H1 (cell line): ENCODE measurements at regions not wholly inside any gene's neighbourhood (a gene's known extent, or its start where the extent isn't known, plus 50 kb on each side); places are given as distances from the start of the nearest gene placed in this dataset.

Experiments used
- CTCF ChIA-PET: fragments of 300-600 bp; sonication (Branson Sonifier 250); formaldehyde crosslinking; loops from one replicate; lab custom pipeline; 2021; ENCODE audit not compliant: partially characterized antibody; lab: Charles Lee
- POLR2A ChIA-PET: fragments of 300-600 bp; sonication (Branson Sonifier 250); formaldehyde crosslinking; loops from one replicate; lab custom pipeline; 2021; ENCODE audit warnings: inconsistent platforms; ENCODE audit not compliant: partially characterized antibody; lab: Charles Lee
- DNase-seq, 2 experiments: peaks; one replicate each; pipeline versions ENCODE4 v3.0.0 to v3.0.0-alpha.2; 2010 to 2022; ENCODE audit warnings: low spot score in 2 of 2, low read depth in 1 of 2, mixed read lengths in 1 of 2
- FAIRE-seq: peaks from 2 replicates; lab custom pipeline; 2011; peaks lifted over from hg19 to GRCh38; lab: Jason Lieb, UNC
- H2AFZ ChIP-seq: 2 replicates; pipeline ENCODE4 v1.8.1; 2012; ENCODE audit warnings: low read length, inconsistent platforms
- H2AK5ac ChIP-seq: 2 replicates; pipeline ENCODE4 v1.6.1; 2013; ENCODE audit warnings: low read depth, low read length
- H2BK120ac ChIP-seq: replicated peaks from 2 replicates; pipeline ENCODE3; 2013; ENCODE audit warnings: low read depth, low read length, inconsistent platforms
- H2BK12ac ChIP-seq: 2 replicates; pipeline ENCODE4 v1.6.1; 2013; ENCODE audit warnings: low read depth, low read length
- H2BK15ac ChIP-seq: 2 replicates; pipeline ENCODE4 v1.6.1; 2013; ENCODE audit warnings: low read length
- H2BK20ac ChIP-seq: 2 replicates; pipeline ENCODE4 v1.6.1; 2013; ENCODE audit warnings: low read length
- H2BK5ac ChIP-seq: 2 replicates; pipeline ENCODE4 v1.6.1; 2013; ENCODE audit warnings: low read depth, low read length
- H3K14ac ChIP-seq: 2 replicates; pipeline ENCODE4 v1.6.1; 2013; ENCODE audit warnings: inconsistent platforms; ENCODE audit not compliant: insufficient read length
- H3K18ac ChIP-seq: 2 replicates; pipeline ENCODE4 v1.6.1; 2013; ENCODE audit warnings: low read length; ENCODE audit errors: extremely low read depth
- H3K23ac ChIP-seq: 2 replicates; pipeline ENCODE4 v1.6.1; 2013; ENCODE audit warnings: inconsistent platforms; ENCODE audit not compliant: insufficient read length
- H3K23me2 ChIP-seq: 2 replicates; pipeline ENCODE4 v1.6.1; 2013; ENCODE audit warnings: low read depth, low read length
- H3K27ac ChIP-seq: 2 replicates; pipeline ENCODE4 v1.6.1; 2011; ENCODE audit warnings: low read depth, low read length, inconsistent platforms
- H3K27me3 ChIP-seq, 4 experiments: replicated peaks in 1 of 4; 1 replicate in 1 of 4; 2 replicates in 3 of 4; pipeline versions ENCODE4 v1.6.1 to v1.8.1; 2011 to 2013; ENCODE audit warnings: low read length in 3 of 4, mild to moderate bottlenecking in 3 of 4, inconsistent platforms in 2 of 4, mixed read lengths in 2 of 4, moderate library complexity in 1 of 4; ENCODE audit not compliant: control insufficient read depth in 3 of 4, insufficient read depth in 3 of 4; ENCODE audit errors: extremely low read depth in 1 of 4
- H3K36me3 ChIP-seq, 4 experiments: 2 replicates each; pipeline versions ENCODE4 v1.6.1 to v1.8.1; 2011 to 2013; ENCODE audit warnings: mild to moderate bottlenecking in 4 of 4, low read length in 3 of 4, moderate library complexity in 2 of 4, control low read depth in 1 of 4, inconsistent platforms in 1 of 4; ENCODE audit not compliant: insufficient read depth in 4 of 4, control insufficient read depth in 2 of 4
- H3K4ac ChIP-seq: replicated peaks from 2 replicates; pipeline ENCODE3; 2013; ENCODE audit warnings: low read length, low read depth, mixed read lengths, inconsistent platforms; ENCODE audit not compliant: insufficient read length
- H3K4me1 ChIP-seq, 4 experiments: replicated peaks in 1 of 4; 1 replicate in 1 of 4; 2 replicates in 3 of 4; pipeline versions ENCODE4 v1.6.1 to v1.8.1; 2011 to 2013; ENCODE audit warnings: low read length in 3 of 4, inconsistent platforms in 2 of 4, mixed read lengths in 1 of 4; ENCODE audit not compliant: insufficient read depth in 4 of 4, control insufficient read depth in 3 of 4
- H3K4me2 ChIP-seq, 2 experiments: 2 replicates each; pipeline versions ENCODE4 v1.6.1 to v1.8.1; 2011 to 2013; ENCODE audit warnings: low read depth in 2 of 2, low read length in 2 of 2, control low read depth in 1 of 2, inconsistent platforms in 1 of 2, mild to moderate bottlenecking in 1 of 2; ENCODE audit not compliant: insufficient read depth in 1 of 2
- H3K4me3 ChIP-seq, 4 experiments: fragments of 200-600, 300-600 bp in 1 of 4; sonication (generic), shearing (Covaris generic), sonication (Bioruptor Twin) in 1 of 4; 2 replicates each; pipeline versions ENCODE4 v1.5.1 to v1.8.1; 2011 to 2016; ENCODE audit warnings: low read length in 4 of 4, low read depth in 3 of 4, control low read depth in 2 of 4, inconsistent platforms in 2 of 4, mild to moderate bottlenecking in 2 of 4, mixed read lengths in 1 of 4, moderate library complexity in 1 of 4; ENCODE audit not compliant: insufficient read depth in 2 of 4; ENCODE audit errors: extremely low read depth in 1 of 4
- H3K56ac ChIP-seq: replicated peaks from 2 replicates; pipeline ENCODE3; 2013; ENCODE audit warnings: low read depth, mild to moderate bottlenecking, mixed read lengths, low read length, inconsistent platforms; ENCODE audit not compliant: insufficient read length
- H3K79me1 ChIP-seq: 2 replicates; pipeline ENCODE4 v1.6.1; 2013; ENCODE audit warnings: low read depth, low read length, control low read depth
- H3K79me2 ChIP-seq, 2 experiments: 2 replicates each; pipeline versions ENCODE4 v1.6.1 to v1.8.1; 2012 to 2013; ENCODE audit warnings: low read length in 2 of 2, mild to moderate bottlenecking in 2 of 2, inconsistent platforms in 1 of 2; ENCODE audit not compliant: insufficient read depth in 2 of 2, control insufficient read depth in 1 of 2
- H3K9ac ChIP-seq, 4 experiments: replicated peaks in 1 of 4; 1 replicate in 1 of 4; 2 replicates in 3 of 4; pipeline versions ENCODE4 v1.6.1 to v1.8.1; 2011 to 2013; ENCODE audit warnings: low read depth in 3 of 4, low read length in 3 of 4, control low read depth in 2 of 4, mild to moderate bottlenecking in 2 of 4, moderate library complexity in 2 of 4, inconsistent platforms in 1 of 4; ENCODE audit errors: extremely low read depth in 1 of 4
- H3K9me3 ChIP-seq, 2 experiments: 2 replicates each; pipeline versions ENCODE4 v1.6.1 to v1.8.1; 2012 to 2013; ENCODE audit warnings: mild to moderate bottlenecking in 2 of 2, moderate library complexity in 2 of 2, control low read depth in 1 of 2, inconsistent platforms in 1 of 2, low read depth in 1 of 2, low read length in 1 of 2, mixed read lengths in 1 of 2; ENCODE audit not compliant: insufficient read depth in 2 of 2
- H4K20me1 ChIP-seq, 2 experiments: replicated peaks in 1 of 2; 2 replicates each; pipeline versions ENCODE3 to v1.8.1; 2011 to 2013; ENCODE audit warnings: inconsistent platforms in 2 of 2, low read length in 2 of 2, mild to moderate bottlenecking in 1 of 2; ENCODE audit not compliant: insufficient read depth in 2 of 2, control insufficient read depth in 1 of 2
- H4K5ac ChIP-seq: 2 replicates; pipeline ENCODE4 v1.6.1; 2013; ENCODE audit warnings: low read length, low read depth, mixed read lengths, inconsistent platforms; ENCODE audit not compliant: insufficient read length
- H4K8ac ChIP-seq: 2 replicates; pipeline ENCODE4 v1.8.0; 2013; ENCODE audit warnings: mild to moderate bottlenecking, moderate library complexity, low read length, inconsistent platforms; ENCODE audit not compliant: insufficient read depth; ENCODE audit errors: extremely low read depth
- H4K91ac ChIP-seq: replicated peaks from 2 replicates; pipeline ENCODE3; 2013; ENCODE audit warnings: low read length, mixed read lengths, inconsistent platforms; ENCODE audit not compliant: insufficient read length
- ATF3 ChIP-seq: IDR thresholded peaks from 2 replicates; pipeline ENCODE4 v1.6.1; 2011; ENCODE audit warnings: low read depth, mild to moderate bottlenecking, low read length; ENCODE audit not compliant: insufficient read depth
- CBX5 ChIP-seq: fragments of 300-800, 300-1000 bp; sonication (generic); IDR thresholded peaks from 2 replicates; pipeline ENCODE4 v1.7.1; 2016; ENCODE audit warnings: antibody characterized with exemption, low read length, low read depth
- EZH2 ChIP-seq: fragments of 200-600 bp; sonication (generic); IDR thresholded peaks from 2 replicates; pipeline ENCODE4 v1.7.1; 2012; ENCODE audit warnings: low read depth, mild to moderate bottlenecking, moderate library complexity, low read length, inconsistent platforms; ENCODE audit not compliant: severe bottlenecking
- GABPA ChIP-seq: IDR thresholded peaks from 2 replicates; pipeline ENCODE4 v1.6.1; 2011; ENCODE audit warnings: mild to moderate bottlenecking, low read length, moderate library complexity, borderline replicate concordance; ENCODE audit not compliant: insufficient read depth
- JUN ChIP-seq: IDR thresholded peaks from 2 replicates; pipeline ENCODE4 v1.6.1; 2011; ENCODE audit warnings: low read depth, mild to moderate bottlenecking, improper control_type of control experiment, low read length
- JUND ChIP-seq: IDR thresholded peaks from 2 replicates; pipeline ENCODE4 v1.6.1; 2011; ENCODE audit warnings: mild to moderate bottlenecking, improper control_type of control experiment, low read length
- MAFK ChIP-seq: IDR thresholded peaks from 2 replicates; pipeline ENCODE4 v1.6.1; 2012; ENCODE audit warnings: low read depth, mild to moderate bottlenecking, improper control_type of control experiment, low read length
- PHF8 ChIP-seq: fragments of 200-600 bp; sonication (generic); conservative IDR thresholded peaks from 2 replicates; pipeline ENCODE4 v1.7.1; 2012; ENCODE audit warnings: low read depth, mild to moderate bottlenecking, inconsistent platforms, low read length, moderate library complexity
- POU5F1 ChIP-seq: IDR thresholded peaks from 2 replicates; pipeline ENCODE4 v1.6.1; 2011; ENCODE audit warnings: low read depth, mild to moderate bottlenecking, low read length, moderate library complexity
- RFX5 ChIP-seq: IDR thresholded peaks from 2 replicates; pipeline ENCODE4 v1.6.1; 2011; ENCODE audit warnings: low read depth, low read length, improper control_type of control experiment, borderline replicate concordance
- SUZ12 ChIP-seq: fragments of 200-600 bp; sonication (generic); IDR thresholded peaks from 2 replicates; pipeline ENCODE4 v1.6.1; 2012; ENCODE audit warnings: mild to moderate bottlenecking, inconsistent platforms, low read length, moderate library complexity, mixed read lengths
- TAF1 ChIP-seq: IDR thresholded peaks from 2 replicates; pipeline ENCODE4 v1.6.1; 2011; ENCODE audit warnings: mild to moderate bottlenecking, low read depth, low read length
- TBP ChIP-seq: IDR thresholded peaks from 2 replicates; pipeline ENCODE4 v1.6.1; 2011; ENCODE audit warnings: low read depth, low read length, improper control_type of control experiment
- ZNF274 ChIP-seq: IDR thresholded peaks from 2 replicates; pipeline ENCODE4 v1.7.0; 2012; ENCODE audit warnings: low read length, borderline replicate concordance; ENCODE audit errors: extremely low read depth
- WGBS, 2 experiments: shearing (Covaris generic) in 1 of 2; methylation state at CpG; one replicate each; pipeline versions ENCODE4 v1.1.6 to v1.1.7; 2013 to 2015; ENCODE audit warnings: low lambda C conversion rate in 2 of 2, mixed read lengths in 2 of 2, inconsistent platforms in 1 of 2, low coverage in 1 of 2, missing lambda C conversion rate in 1 of 2; ENCODE audit not compliant: insufficient replicate concordance in 2 of 2, insufficient coverage in 1 of 2, insufficient read length in 1 of 2; ENCODE audit errors: extremely low coverage in 1 of 2, missing lambda C conversion rate in 1 of 2; 5-methylcytosine and 5-hydroxymethylcytosine counted together

- Histone ChIP-seq H3K56ac (no peak overlapping the region), H3K14ac (no peak overlapping the region), H2BK5ac (no peak overlapping the region), H3K4ac (no peak overlapping the region), H3K36me3 (peaks cover 0 to 3% (median 0%) of the 10 kb centered on the region in 4 experiments; a peak in 1 of 8 replicates), H3K4me2 (no peak overlapping the region), H3K4me3 (no peak overlapping the region), H2BK120ac (no peak overlapping the region), H3K4me1 (peaks cover 0 to 3% (median 0%) of the 10 kb centered on the region in 4 experiments; a peak in 1 of 7 replicates), H2AK5ac (no peak overlapping the region), H4K5ac (no peak overlapping the region), H3K18ac (no peak overlapping the region), H3K23me2 (no peaks in the 10 kb centered on the region), H4K20me1 (no peaks in the 10 kb centered on the region), H4K8ac (no peak overlapping the region), H3K27ac (no peak overlapping the region), H2BK20ac (no peak overlapping the region), H4K91ac (no peak overlapping the region), H2BK15ac (no peak overlapping the region), H3K23ac (no peak overlapping the region), H3K9me3 (no peaks in the 10 kb centered on the region), H3K27me3 (no peaks in the 10 kb centered on the region), H3K79me2 (no peaks in the 10 kb centered on the region), H2AFZ (no peak overlapping the region), H3K9ac (no peak overlapping the region), H2BK12ac (no peak overlapping the region), H3K79me1 (no peaks in the 10 kb centered on the region)
- ChIA-PET CTCF (no interaction called here), POLR2A (no interaction called here)
- no peak for FAIRE-seq
- TF ChIP-seq POU5F1 (no peak), GABPA (no peak), TAF1 (no peak), EZH2 (no peak), ATF3 (no peak), MAFK (no peak), PHF8 (no peak), ZNF274 (no peak), TBP (no peak), JUN (no peak), CBX5 (no peak), RFX5 (no peak), SUZ12 (no peak), JUND (no peak)
- DNase-seq, result no peak
- WGBS, 2 experiments, result 85% methylated on average over 5 of the region's 5 CpGs; no CpG with 5 or more reads in 1 of the 2 experiments
Observed at GRCh38 chrX:36947214-36947613, 61.0 kb upstream of the FAM47C start.
